ENCODE measurements at regions not wholly inside any gene's neighbourhood (a gene's known extent, or its start where the extent isn't known, plus 50 kb on each side); places are given as distances from the start of the nearest gene placed in this dataset.

GRCh38 chr1:209318181-209319056, 265.1 kb upstream of the CAMK1G start:
- no peak for DNase-seq

GRCh38 chr1:209319057-209319432, 264.5 kb upstream of the CAMK1G start:
- no peak for DNase-seq

GRCh38 chr1:209319549-209319948, 264.0 kb upstream of the CAMK1G start:
- no peak for DNase-seq

- DNase-seq, result no peak
Observed at GRCh38 chr1:209323743-209324142, 259.8 kb upstream of the CAMK1G start.

- no peak for DNase-seq
Observed at GRCh38 chr1:209324901-209325871, 258.3 kb upstream of the CAMK1G start.

GRCh38 chr1:209326076-209326475, 257.4 kb upstream of the CAMK1G start:
- no peak for DNase-seq

- DNase-seq, result peak; percentile 34
Observed at GRCh38 chr1:209326831-209327230, 256.7 kb upstream of the CAMK1G start.

GRCh38 chr1:209328196-209328595, 255.3 kb upstream of the CAMK1G start:
- DNase-seq, result peak; percentile 36

GRCh38 chr1:209335178-209335577, 248.3 kb upstream of the CAMK1G start:
- no peak for DNase-seq

GRCh38 chr1:209341146-209341545, 242.4 kb upstream of the CAMK1G start:
- no peak for DNase-seq

- no peak for DNase-seq
Observed at GRCh38 chr1:209341673-209342420, 241.7 kb upstream of the CAMK1G start.

GRCh38 chr1:209342441-209343175, 240.9 kb upstream of the CAMK1G start:
- no peak for DNase-seq

GRCh38 chr1:209343511-209343910, 240.0 kb upstream of the CAMK1G start:
- no peak for DNase-seq

GRCh38 chr1:209344156-209344555, 239.4 kb upstream of the CAMK1G start:
- DNase-seq, result no peak

- DNase-seq, result no peak
Observed at GRCh38 chr1:209349363-209350308, 233.9 kb upstream of the CAMK1G start.

GRCh38 chr1:209353053-209353452, 230.5 kb upstream of the CAMK1G start:
- no peak for DNase-seq

GRCh38 chr1:209354111-209354839, 229.2 kb upstream of the CAMK1G start:
- peak; percentile 86 for DNase-seq

- no peak for DNase-seq
Observed at GRCh38 chr1:209354840-209355165, 228.7 kb upstream of the CAMK1G start.

- no peak for DNase-seq
Observed at GRCh38 chr1:209355415-209355814, 228.1 kb upstream of the CAMK1G start.

GRCh38 chr1:209356976-209357377, 226.5 kb upstream of the CAMK1G start:
- DNase-seq, result no peak

All from right hindlimb (tissue), 1 donor.